ENCODE measurements at regions not wholly inside any gene's neighbourhood (a gene's known extent, or its start where the extent isn't known, plus 50 kb on each side); places are given as distances from the start of the nearest gene placed in this dataset.
"Not testable (repeated sequence)": the region's sequence is repeated elsewhere in the genome, so short reads cannot be mapped to it uniquely, and the experiment has no call there.

DNA sequence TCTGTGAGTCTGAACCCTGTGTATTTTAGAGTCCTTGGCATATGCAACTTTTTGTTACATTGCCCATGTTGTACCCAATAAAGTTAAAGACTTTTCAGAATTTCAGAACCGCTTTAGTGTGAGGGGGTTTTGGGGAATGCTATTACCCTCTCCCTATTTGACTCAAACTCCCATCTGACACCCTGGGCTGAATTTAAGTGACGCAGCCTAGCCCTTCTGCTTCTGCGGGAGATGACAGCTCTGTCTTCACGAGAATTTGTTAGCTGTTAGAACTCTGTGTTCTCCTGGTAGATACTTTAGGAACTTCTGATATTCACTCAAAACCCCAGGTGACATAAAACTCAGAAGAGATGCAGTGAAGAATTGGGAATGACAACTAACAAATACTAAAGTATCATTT is 500.6 kb upstream of the ID4 start:
- DNase-seq, result no peak

DNA sequence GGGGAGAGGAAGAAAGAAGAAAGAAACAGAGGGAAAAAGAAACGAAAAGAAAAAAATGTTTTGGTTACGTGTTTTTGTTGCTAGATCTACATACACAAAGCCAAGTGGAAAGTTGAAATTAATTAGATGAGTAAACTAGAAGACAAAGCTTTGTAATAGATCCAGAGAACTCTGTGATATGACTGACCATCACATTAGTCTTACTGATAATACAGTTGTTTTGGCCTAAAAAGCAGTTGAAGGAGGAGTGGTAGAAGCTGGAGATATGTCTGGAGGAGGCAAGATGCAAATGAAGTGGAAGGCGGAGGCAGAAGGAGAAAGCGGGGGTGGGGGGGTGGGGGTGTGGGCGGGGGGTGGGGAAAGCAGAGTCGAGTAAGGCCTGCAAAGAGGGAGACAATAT is 500.1 kb upstream of the ID4 start:
- no peak for DNase-seq

DNA sequence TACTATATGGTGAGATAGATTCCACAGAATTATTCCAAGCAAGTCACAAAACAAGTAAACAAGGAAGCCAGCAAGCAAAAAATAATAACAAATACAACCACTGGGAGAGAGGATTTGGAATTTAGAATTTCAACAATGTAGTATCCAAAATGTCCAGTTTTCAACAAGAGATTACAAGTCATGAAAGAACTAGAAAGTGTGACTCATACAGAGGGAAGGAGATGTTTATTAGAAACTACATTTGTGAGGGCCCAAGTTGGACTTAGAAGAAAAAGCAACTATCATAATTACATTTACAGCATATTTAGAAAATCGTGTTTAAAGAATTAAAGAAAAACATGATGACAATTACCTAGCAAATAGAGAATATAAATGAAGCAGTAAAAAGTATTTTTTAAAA is 494.6 kb upstream of the ID4 start:
- DNase-seq, result no peak

DNA sequence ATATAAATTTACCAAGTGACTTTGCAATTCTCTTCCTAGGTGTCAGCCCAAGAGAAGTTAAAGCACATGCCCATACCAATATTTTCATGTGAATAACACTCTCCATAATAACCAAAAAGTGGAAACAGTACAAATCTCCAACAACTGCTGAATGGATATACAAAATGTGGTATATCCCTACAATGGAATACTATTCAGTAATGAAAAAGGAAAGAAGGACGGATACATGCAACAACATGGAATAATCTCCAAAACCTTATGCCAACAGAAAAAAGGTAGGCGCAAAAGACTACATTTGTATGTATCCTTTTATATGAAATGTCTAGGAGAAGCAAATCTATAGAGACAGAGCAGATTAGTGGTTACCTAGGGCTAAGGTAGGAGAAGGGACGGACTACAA is 487.7 kb upstream of the ID4 start:
- DNase-seq, result no peak

DNA sequence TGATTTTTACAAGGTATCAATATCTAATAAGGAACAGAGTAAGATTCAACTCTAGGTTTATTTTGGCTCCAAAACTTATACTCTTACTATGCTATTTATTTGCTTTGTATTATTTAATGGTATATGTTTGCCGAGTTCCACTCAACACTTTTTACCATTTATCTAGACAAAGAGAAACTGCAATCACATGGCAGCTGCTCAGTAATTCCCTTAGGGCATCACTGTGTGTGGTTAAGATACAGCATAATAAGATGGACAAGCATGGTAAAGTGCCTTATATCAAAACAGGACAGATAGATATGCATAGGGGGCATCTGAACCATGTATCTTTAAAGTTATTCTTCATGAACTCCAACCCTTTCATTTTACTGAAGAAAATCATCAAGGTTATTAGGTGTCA is 483.0 kb upstream of the ID4 start:
- DNase-seq, result peak; percentile 13

DNA sequence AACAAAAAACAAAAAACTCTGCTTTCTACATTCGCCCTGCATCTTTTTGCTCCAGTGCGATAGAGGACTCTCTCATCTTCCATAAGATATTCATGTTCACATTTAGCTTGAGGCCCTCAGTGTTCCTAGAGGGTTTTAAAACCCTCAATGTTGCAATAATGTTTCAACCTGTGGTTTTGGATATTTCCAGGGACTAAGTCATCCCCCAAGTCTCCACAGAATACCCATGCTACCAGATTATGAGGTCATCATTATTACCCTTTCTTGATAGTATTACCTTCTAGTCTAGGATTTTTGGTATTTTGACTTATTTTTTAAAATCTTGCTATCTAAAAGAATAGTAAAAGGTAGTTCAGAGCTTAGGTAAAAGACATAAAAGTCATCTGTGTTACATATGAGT is 480.5 kb upstream of the ID4 start:
- DNase-seq, result no peak

DNA sequence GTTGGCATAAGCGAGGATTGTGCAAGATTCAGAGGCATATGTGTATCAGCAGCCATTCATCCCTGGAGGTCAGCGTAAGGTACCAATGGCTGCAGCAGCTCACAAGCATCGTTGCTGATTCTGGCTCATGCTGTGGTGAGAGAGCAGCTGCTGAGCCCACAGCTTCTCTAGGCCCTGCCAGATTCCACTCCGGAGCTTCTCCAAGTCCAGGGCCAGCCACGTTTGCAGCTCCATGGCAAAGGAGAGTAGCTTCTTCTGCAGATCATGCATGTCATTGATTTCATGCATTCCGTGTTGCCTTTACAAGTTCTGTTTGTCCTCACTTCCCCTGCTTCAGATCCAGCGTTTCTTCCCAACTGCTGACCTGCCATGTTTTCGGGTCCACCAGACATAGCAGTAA is 474.8 kb upstream of the ID4 start:
- no peak for DNase-seq

DNA sequence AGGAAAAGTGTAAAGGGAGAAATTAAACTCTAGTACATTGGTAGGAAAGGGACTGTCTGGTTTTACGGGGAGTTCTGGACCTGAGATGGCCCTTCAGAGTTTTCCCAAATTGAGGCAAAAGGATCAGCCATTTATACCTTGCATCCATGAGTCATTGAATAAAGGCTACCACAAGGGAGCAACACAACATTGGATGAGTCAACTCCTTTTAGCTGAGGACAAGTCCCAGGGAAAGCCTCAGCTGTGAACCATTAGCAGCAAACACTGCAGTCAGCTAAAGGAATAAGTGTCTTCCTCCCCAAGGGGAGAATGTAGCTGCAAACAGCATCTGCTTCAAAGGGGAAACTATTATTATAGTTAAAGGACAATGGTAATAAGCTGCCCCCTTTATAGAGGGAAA is 468.7 kb upstream of the ID4 start:
- no peak for DNase-seq

DNA sequence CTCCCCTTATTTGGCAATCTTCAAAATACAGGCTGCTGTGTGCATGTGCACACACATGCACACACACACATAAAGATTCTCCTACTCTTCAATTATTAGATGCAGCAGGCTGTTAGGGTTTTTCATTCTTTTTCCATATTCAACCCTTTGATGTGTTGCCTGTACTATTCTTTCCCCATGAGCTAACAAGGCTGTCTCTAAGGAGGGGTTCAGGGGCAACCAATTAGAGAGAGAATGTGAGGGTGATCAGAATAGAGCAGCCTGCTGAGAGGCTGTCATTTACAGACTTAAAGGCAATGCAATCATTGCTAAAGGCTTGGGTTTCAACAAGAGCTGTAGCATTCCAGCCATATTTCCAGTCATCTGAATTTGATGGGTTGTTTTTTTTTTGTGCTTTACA is 467.4 kb upstream of the ID4 start:
- DNase-seq, result no peak

DNA sequence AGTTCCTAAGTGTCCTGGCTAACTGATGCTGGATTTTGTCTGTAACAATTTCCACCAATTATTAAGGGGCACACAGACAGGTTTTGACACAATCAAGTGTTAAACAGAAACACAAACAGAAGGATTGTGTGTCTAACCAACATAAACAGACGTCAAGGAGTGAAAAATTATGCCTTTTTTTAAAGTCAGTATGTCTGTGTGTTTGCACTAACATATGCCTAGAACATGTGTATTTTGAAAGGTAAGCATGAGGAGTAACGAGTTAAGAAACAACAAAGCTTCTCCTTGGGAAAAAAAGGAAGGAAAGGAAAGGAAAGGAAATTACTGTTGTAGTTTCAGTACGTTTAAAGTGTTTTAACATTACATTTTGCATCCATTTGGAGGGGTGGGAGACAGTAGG is 466.3 kb upstream of the ID4 start:
- no peak for DNase-seq

DNA sequence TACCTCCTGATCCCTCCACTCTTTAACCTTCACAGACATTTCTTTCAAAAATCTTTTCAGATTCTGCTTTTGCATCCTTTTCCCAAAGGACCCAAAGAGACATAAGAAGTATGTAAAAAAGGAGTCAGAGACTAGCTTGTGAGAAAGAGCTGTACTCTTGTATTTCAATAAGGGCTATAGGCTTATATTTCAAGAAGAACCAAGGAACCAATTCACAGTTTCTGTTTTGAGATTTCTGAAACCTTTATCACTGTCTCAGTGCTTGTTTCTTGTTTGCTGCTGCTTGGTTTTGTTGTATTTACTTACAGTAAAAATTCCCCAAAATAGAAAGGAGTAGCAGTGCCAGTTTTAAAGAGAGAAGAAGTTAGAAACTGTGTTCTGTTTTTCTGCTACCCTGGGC is 461.6 kb upstream of the ID4 start:
- DNase-seq, result no peak

DNA sequence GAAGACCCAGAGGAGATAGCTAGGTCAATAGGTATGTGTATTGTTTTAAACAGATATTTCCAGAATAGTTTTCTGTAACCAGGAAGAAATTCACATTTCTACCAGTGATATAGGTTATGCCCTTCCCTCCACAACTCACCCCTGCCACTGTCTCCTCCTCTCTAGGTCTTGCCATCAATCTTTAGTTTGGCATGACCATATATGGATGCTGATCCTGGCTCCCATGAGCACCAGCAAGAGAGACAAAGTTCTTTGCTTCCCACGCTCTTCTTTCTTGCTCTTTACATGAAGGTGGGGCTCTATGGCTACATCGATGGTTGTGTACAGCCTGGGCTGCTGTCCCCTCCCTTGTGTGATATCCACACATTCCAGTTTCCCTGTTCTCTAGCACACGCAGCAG is 459.4 kb upstream of the ID4 start:
- DNase-seq, result no peak

DNA sequence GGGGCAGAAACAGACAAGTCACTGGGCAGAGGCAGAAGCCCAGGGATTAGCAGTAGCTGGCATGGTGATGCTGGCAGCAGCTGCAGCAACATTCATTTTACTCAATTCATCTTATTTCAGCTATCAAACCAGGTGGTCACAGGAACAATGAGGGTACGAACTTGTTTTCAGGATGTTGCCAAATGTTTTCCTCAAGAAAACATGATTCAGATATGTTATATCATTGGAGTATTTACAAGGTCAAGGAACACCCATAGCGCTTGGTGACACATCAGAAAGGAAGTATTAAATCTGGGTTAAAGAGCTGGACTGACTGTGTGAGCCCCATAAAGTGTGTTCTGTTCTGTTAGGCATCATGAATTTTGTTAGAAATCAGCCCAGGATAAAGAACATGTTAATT is 456.9 kb upstream of the ID4 start:
- DNase-seq, result no peak

DNA sequence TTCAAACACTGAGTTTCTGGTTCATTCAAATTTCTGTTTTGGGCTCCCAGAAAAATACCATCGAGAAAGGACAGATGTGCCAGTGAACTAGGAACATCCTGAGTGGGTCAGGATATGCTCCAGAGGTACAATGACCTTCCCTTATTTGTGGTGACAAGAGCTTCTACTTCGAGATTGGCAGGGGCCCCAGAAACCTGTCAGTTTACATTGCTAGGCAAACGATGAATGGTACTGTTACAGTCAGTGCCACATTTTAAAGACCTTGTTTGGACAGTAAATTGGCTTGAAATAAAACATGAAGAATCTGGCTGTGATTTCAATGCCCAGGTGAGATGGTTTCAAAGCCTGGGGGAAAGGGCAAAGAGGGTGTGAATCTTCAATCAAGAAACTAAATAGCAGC is 454.5 kb upstream of the ID4 start:
- DNase-seq, result peak; percentile 51

DNA sequence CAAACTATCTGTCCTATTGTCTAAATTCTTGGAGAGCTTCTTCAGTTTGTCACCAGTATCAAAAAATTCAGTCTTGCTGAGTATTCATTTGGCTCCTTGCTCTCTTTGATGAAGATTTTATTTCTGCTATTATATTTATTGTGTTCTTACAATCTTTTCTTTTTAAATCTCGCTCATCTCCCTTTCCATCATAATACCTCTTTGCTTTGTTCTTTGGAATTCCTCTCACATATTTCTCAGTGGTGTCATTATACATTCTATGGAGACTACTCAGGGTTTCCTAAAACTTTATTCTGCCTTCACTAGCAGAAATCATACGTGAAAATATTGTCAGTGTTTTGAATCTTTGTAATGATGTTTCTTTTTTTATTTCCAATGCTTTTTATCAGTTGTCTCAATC is 445.2 kb upstream of the ID4 start:
- DNase-seq, result no peak

DNA sequence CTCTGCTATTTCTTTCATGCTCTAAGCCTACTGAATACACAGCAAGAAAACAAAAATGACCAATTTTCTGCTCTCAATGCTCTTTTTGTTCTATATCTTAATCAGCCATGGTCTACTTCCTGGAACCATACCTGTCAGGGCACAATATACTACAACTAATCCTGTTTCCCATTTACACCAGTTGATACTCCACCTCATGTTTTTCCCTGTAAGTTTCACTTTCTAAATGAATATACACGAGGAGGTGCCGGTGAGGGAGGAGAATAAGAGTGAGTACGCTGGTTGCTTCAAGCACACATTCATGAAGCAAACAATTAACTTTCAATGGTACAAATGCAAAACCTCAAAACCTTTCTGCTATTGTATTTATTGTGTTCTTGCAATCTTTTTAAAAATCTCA is 443.1 kb upstream of the ID4 start:
- DNase-seq, result no peak

DNA sequence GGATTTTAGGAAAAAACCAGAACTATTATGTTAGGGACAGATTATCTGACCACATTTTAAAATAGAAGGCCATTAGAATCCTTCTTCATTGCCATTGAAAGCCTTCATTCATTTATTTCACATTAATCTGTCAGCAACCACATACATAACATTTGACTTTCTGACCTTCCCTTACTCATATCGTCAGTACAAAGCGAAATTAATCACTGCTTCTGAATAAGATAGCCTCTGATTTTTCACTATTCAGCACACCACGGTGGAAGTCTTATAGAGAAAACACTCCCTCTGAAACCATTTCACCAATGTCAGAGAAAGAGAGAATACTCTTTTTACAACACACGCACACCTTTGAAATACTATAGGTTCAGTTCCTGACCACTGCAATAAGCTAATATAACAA is 442.5 kb upstream of the ID4 start:
- no peak for DNase-seq

DNA sequence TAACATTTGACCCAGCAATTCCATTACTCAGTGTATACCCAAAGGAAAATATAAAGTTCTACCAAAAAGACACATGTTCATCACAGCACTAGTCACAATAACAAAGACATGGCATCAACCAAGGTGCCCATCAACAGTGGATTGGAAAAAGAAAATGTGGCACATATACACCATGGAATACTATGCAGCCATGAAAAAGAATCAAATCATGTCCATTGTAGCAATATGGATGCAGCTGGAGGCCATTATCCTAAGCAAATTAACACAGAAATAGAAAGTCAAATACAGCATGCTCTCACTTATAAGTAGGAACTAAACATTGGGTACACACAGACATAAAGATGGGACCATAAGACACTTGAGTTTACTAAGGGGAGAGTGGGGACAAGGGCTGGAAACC is 441.9 kb upstream of the ID4 start:
- DNase-seq, result no peak

DNA sequence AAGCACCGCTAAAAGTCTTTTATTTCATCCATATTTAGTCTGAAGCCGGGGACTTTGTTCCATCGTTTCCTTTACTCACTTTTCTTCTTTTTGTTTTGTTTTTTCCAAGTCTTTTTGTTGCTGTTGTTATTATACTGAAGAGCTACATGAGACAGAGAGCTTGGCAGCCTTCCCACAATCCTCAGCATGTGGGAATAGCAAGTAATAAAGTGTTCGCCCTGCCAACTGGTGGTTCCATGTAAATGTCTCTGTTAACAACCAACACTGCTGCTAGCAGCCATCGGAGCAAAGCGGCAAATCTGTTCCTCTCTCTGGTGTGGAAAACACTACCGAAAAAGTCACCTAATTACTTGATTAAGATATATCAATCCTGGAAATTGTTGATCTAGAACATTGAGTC is 437.8 kb upstream of the ID4 start:
- peak; percentile 64 for DNase-seq

DNA sequence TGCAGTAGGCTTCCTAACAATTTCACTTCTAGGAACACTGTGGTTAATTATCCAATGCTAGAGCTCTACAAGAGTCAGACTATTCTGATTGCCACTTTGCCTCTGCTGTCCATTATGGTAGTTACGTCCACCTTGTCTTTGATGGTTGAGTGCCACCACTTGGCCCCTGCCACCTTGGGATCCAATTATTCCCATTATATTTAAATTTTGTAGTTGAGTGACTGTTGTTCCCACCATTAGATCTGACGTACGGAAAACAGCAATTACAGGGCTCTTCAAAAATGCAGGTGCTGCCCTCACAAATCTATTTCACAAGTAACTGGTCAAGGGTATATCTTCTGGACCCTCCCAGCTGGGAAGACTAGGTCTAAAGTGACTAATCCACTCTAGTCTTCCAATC is 432.3 kb upstream of the ID4 start:
- not testable (repeated sequence) for DNase-seq

DNA sequence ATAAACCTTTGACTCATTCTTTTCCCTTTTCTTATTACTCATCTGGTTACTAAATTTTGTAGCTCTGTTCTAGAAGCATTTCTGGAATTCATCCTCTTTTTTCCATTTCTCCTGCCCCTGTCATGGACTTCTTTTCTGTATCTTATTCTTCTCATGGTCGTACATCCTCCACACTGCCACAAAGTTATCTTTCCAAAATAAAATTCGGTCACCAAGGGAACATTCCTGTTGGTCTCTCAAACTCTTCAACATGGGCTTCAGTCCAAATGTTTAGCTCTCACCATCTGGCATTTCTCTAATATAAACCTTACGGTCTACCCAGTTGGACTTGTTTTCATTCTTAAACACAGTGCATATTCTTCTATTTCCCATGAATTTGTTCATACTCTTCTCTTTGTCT is 428.8 kb upstream of the ID4 start:
- no peak for DNase-seq

DNA sequence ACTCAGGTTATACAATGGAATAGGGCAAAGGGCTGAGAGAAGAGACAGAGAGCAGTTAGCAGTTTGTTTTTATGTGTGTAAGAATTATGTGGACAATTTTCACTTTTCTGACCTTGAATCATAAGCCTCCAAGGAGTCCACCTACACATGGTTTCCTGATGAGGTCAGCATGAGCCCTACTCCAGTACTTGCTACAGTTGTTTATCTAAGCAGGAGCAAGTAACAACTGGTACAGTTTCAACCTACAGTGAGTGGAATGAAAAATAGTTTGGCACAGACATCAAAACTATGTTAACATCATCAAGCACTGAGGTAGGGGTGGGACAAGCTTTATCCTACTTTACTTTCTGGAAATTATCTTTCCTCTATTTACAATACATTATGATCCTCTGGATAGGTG is 426.7 kb upstream of the ID4 start:
- DNase-seq, result no peak

DNA sequence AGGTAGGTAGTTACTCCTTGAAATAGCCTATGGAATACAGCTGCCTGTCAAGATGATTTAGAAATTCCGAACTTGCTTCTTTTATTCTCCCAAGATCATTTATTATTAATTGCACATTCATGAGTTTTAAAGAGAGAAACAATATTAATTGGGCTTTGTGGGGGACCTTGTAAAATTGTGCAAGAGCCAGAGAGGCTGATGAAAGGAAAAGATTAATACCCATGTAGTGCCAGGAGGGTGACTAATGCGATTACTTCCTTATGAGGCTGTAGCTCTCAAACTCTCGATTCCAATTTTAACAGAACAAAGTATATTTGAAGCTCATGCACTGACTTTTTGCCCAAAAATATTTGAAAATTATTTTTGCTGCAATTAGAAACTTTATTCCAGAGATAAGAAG is 423.8 kb upstream of the ID4 start:
- no peak for DNase-seq

DNA sequence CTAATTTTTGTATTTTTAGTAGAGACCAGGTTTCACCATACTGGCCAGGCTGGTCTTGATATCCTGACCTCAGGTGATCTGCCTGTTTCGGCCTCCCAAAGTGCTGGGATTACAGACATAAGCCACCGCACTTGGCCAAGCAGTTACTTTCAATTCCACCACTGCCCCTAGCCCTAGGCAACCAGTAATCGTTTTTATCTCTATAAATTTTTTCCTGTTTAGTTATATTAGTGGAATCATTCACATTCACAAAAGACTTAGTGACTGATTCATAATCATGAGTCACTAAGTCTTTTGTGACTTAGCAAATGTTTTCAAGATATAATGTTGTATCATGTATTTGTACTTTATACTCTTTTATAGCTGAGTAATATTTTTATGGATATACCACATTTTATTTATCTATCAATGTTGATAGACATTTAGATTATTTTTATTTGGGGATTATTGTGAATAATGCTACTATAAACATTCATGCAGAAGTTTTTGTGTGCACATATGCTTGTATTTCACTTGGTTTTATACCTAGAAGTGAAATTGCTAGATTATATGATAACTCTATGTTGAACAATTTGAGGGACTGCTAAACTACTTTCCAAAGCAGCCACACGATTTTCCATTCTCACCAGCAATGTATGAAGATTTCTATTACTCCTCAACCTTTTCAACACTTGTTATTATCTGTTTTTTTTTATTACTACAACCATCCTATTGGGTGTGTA is 421.4 kb upstream of the ID4 start:
- DNase-seq, result no peak

DNA sequence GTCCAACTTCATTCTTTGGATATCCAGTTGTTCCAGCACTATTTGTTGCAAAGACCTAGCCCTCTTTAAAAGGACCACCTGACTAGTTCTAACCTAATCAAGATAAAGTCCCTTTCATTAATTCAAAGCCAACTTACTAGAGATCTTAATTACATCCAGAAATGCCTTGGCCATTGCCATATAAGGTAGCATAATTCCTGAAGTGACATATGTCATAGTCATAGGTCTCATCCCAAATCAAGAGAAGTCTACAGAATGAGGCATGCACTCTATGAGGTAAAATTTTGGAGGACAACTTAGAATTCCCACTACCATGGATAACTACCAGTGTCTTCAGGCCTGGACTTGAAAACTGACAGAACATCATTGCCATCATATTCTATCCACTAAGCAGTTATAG is 420.4 kb upstream of the ID4 start:
- no peak for DNase-seq

DNA sequence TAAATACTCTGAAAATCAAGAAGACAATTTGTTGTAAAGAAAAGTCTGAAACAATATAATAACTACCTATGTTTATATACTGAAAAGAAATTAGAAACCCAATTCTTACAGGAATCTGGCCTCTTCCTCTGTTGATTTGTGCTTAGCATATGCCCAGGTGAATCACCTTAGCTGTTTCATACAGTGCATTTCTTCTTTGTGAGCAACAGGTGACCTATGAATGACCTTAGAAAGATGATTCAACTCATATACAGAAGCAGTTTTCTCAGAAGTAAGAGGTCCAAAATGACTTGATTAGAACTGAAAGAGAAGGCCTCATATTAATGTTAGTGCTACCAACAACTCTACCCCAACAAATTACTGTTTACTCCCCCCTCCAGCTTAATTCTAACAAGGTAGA is 419.5 kb upstream of the ID4 start:
- no peak for DNase-seq
